ENCODE measurements at regions not wholly inside any gene's neighbourhood (a gene's known extent, or its start where the extent isn't known, plus 50 kb on each side); places are given as distances from the start of the nearest gene placed in this dataset.

GRCh38 chr6:12585497-12585958 lies 131.0 kb upstream of the PHACTR1 start:
- no peak for TF ChIP-seq CTCF (IDR thresholded peaks at IDR 0.05)
- H3K27ac ChIP-seq, result peak overlapping the region in 1 of 2 donors; percentile 54
- no peak overlapping the region for H3K4me3 ChIP-seq
- DNase-seq (ENCODE audit: low spot score), result no peak

DNA sequence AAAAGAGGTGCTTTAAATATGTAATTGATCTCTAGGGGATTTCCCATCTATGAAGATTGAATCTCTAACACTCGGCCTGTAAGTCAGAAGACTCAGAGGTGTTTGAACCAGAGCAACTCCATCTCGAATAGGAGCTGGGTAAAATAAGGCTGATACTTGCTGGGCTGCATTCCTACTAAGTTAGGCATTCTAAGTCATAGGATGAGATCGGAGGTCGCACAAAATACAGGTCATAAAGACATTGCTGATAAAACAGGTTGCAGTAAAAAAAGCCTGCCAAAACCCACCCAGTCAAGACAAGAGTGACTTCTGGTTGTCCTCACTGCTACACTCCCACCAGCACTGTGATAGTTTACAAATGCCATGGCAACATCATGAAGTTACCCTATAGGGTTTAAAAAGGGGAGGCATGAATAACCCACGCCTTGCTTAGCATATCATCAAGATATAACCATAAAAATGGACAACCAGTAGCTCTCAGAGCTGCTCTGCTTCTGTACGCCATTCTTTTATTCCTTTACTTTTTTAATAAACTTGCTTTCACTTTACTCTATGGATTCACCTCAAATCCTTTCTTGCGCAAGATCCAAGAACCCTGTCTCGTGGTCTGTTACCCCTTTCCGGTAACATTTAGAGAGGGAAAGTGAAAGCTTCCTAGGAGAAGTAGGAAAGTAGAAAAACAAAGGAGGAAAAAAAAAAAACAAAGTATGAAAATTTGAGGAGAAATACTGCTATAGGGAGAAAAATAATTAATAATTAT lies 129.7 kb upstream of the PHACTR1 start:
- Histone ChIP-seq H3K27ac (no peak overlapping the region), H3K4me3 (no peak overlapping the region)
- no peak for TF ChIP-seq CTCF (IDR thresholded peaks at IDR 0.05)
- DNase-seq (ENCODE audit: low spot score), result no peak

- Histone ChIP-seq H3K27ac (no peak overlapping the region), H3K4me3 (no peak overlapping the region)
- DNase-seq (ENCODE audit: low spot score), result no peak
- no peak for TF ChIP-seq CTCF (IDR thresholded peaks at IDR 0.05)
Measured at GRCh38 chr6:12590901-12591300, 125.7 kb upstream of the PHACTR1 start.

DNA sequence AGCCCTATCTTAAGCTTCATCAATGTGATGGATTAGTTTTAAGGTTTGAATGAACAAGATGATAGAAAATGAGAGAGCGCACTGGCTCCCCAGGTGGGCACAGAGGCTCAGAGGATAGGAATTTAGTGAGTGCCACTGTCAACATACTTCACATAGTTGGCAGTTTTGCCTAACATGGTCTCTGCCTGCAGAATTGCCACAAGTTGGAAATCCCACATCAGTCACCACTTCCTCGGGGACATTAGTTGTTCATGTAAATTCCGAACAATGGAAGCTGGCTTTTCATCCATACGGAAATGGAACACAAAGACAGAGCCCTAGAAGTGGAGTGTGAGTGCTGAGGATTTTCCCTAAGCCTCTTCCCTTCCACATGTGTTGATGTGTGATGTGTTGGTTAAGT lies 123.9 kb upstream of the PHACTR1 start:
- no peak for DNase-seq (ENCODE audit: low spot score)
- Histone ChIP-seq H3K4me3 (no peak overlapping the region), H3K27ac (no peak overlapping the region)
- TF ChIP-seq CTCF (IDR thresholded peaks at IDR 0.05), result no peak

DNA sequence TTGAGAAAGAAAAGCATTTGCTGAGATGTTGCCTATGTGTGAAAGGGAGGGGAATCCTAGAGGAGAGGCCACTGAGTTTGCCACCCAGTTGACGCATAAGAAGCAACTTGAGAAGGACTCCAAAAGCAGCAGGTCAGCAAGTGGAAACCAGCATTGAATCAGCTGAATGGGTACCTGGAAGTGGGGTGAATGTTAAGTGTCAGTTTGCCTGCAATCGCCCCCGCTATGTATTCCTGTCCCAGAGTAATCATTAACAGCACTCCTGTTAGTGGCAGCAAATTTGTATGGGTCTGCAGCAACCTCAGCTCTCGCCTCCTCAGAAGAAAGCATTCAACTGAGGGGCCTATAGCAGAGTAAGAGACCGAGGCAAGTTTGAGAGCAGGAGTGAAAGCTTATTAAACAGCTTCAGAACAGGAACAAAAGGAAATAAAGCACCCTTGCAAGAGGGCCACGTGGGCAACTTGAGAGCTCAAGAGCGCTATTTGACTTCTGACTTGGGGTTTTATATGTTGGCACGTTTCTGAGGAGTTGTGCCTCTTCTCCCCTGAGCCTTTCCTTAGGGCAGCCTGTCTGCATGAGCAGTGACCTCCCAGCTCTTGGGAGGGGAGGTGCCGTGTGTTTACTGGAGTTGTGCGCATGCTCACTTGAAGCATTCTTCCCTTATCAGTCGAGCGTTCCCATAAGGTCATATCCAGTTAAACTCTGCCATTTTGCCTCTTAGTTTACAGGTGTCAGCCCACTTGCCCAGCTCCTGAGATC lies 122.6 kb upstream of the PHACTR1 start:
- DNase-seq (ENCODE audit: low spot score), result no peak
- no peak for TF ChIP-seq CTCF (IDR thresholded peaks at IDR 0.05)
- no peak overlapping the region for H3K27ac ChIP-seq
- no peak overlapping the region for H3K4me3 ChIP-seq

DNA sequence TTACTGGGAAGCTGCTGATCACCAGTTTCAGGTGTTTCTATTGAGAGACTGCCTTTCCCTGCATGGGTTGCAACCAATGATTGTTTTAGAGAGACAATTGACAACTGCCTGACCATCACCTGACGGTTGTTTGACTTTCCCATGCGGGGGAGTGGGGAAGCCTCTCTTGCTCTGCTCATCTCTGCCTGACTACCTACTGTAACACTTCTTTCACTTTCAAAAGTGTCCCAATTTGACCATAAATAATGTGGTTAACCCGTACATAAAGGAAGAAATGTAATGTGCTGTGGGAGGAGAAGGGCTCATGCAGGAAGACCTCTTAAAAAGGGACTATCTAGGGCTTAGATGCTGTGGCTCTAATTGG lies 122.1 kb upstream of the PHACTR1 start:
- no peak for DNase-seq (ENCODE audit: low spot score)
- TF ChIP-seq CTCF (IDR thresholded peaks at IDR 0.05), result no peak
- H3K27ac ChIP-seq, result no peak overlapping the region
- H3K4me3 ChIP-seq, result no peak overlapping the region

All from coronary artery (tissue), 2 donors.